ENCODE measurements at regions not wholly inside any gene's neighbourhood (a gene's known extent, or its start where the extent isn't known, plus 50 kb on each side); places are given as distances from the start of the nearest gene placed in this dataset.
"Not testable (repeated sequence)": the region's sequence is repeated elsewhere in the genome, so short reads cannot be mapped to it uniquely, and the experiment has no call there.

GRCh38 chr7:49091519-49091918, 167.2 kb downstream of the CDC14C start:
- no peak overlapping the region for H3K27ac ChIP-seq
- DNase-seq (ENCODE audit: low read depth, low spot score): no peak

GRCh38 chr7:49093218-49093617, 168.9 kb downstream of the CDC14C start:
- DNase-seq (ENCODE audit: low read depth, low spot score): no peak
- H3K9ac ChIP-seq (ENCODE audit: insufficient read length): no peak overlapping the region
- no peaks in the 10 kb centered on the region for H3K9me3 ChIP-seq (ENCODE audit: low read depth, low read length)
- H3K36me3 ChIP-seq (ENCODE audit: insufficient read depth, low read length): no peaks in the 10 kb centered on the region
- TF ChIP-seq POLR2AphosphoS5 (IDR thresholded peaks at IDR 0.05; ENCODE audit: borderline replicate concordance, low read depth, low read length): no peak
- TF ChIP-seq EZH2 (IDR thresholded peaks at IDR 0.05): no peak
- no peak for TF ChIP-seq FOXP2 (optimal IDR thresholded peaks at IDR 0.05; ENCODE audit: control extremely low read depth, extremely low read length, insufficient read depth)
- H3K4me3 ChIP-seq: no peak overlapping the region
- no peak overlapping the region for H3K27ac ChIP-seq

More at GRCh38 chr7:49091519-49091918, 167.2 kb downstream of the CDC14C start:
- Histone ChIP-seq H3K9me3 (ENCODE audit: low read depth, low read length) (no peaks in the 10 kb centered on the region), H3K36me3 (ENCODE audit: insufficient read depth, low read length) (no peaks in the 10 kb centered on the region), H3K4me3 (no peak overlapping the region), H3K9ac (ENCODE audit: insufficient read length) (no peak overlapping the region)
- TF ChIP-seq EZH2 (IDR thresholded peaks at IDR 0.05) (no peak), POLR2AphosphoS5 (IDR thresholded peaks at IDR 0.05; ENCODE audit: borderline replicate concordance, low read depth, low read length) (no peak), FOXP2 (optimal IDR thresholded peaks at IDR 0.05; ENCODE audit: control extremely low read depth, extremely low read length, insufficient read depth) (no peak)

- no peak for TF ChIP-seq POLR2AphosphoS5 (IDR thresholded peaks at IDR 0.05; ENCODE audit: borderline replicate concordance, low read depth, low read length)
- no peak for TF ChIP-seq EZH2 (IDR thresholded peaks at IDR 0.05)
- TF ChIP-seq FOXP2 (optimal IDR thresholded peaks at IDR 0.05; ENCODE audit: control extremely low read depth, extremely low read length, insufficient read depth): no peak
- no peak overlapping the region for H3K4me3 ChIP-seq
- H3K9me3 ChIP-seq (ENCODE audit: low read depth, low read length): no peaks in the 10 kb centered on the region
- no peak overlapping the region for H3K9ac ChIP-seq (ENCODE audit: insufficient read length)
- H3K27ac ChIP-seq: no peak overlapping the region
- no peaks in the 10 kb centered on the region for H3K36me3 ChIP-seq (ENCODE audit: insufficient read depth, low read length)
- no peak for DNase-seq (ENCODE audit: low read depth, low spot score)
These were observed 170.5 kb downstream of the CDC14C start for GRCh38 chr7:49094866-49095265.

- no peaks in the 10 kb centered on the region for H3K36me3 ChIP-seq (ENCODE audit: insufficient read depth, low read length)
- no peaks in the 10 kb centered on the region for H3K9me3 ChIP-seq (ENCODE audit: low read depth, low read length)
- no peak for TF ChIP-seq EZH2 (IDR thresholded peaks at IDR 0.05)
- TF ChIP-seq FOXP2 (optimal IDR thresholded peaks at IDR 0.05; ENCODE audit: control extremely low read depth, extremely low read length, insufficient read depth): no peak
- TF ChIP-seq POLR2AphosphoS5 (IDR thresholded peaks at IDR 0.05; ENCODE audit: borderline replicate concordance, low read depth, low read length): no peak
- no peak overlapping the region for H3K27ac ChIP-seq
- H3K4me3 ChIP-seq: no peak overlapping the region
- no peak overlapping the region for H3K9ac ChIP-seq (ENCODE audit: insufficient read length)
- DNase-seq (ENCODE audit: low read depth, low spot score): no peak
These were observed 175.4 kb downstream of the CDC14C start for GRCh38 chr7:49099587-49100326.

GRCh38 chr7:49100908-49101740, 176.8 kb downstream of the CDC14C start:
- not testable (repeated sequence) for H3K9ac ChIP-seq (ENCODE audit: insufficient read length); H3K36me3 ChIP-seq (ENCODE audit: insufficient read depth, low read length); H3K9me3 ChIP-seq (ENCODE audit: low read depth, low read length); DNase-seq (ENCODE audit: low read depth, low spot score); H3K4me3 ChIP-seq; H3K27ac ChIP-seq

GRCh38 chr7:49102411-49102810, 178.1 kb downstream of the CDC14C start:
- H3K9ac ChIP-seq (ENCODE audit: insufficient read length): no peak overlapping the region
- DNase-seq (ENCODE audit: low read depth, low spot score): no peak

GRCh38 chr7:49111706-49112105, 187.4 kb downstream of the CDC14C start:
- H3K27ac ChIP-seq: no peak overlapping the region
- no peak overlapping the region for H3K4me3 ChIP-seq
- H3K36me3 ChIP-seq (ENCODE audit: insufficient read depth, low read length): no peaks in the 10 kb centered on the region
- no peaks in the 10 kb centered on the region for H3K9me3 ChIP-seq (ENCODE audit: low read depth, low read length)
- no peak for TF ChIP-seq FOXP2 (optimal IDR thresholded peaks at IDR 0.05; ENCODE audit: control extremely low read depth, extremely low read length, insufficient read depth)
- no peak for TF ChIP-seq POLR2AphosphoS5 (IDR thresholded peaks at IDR 0.05; ENCODE audit: borderline replicate concordance, low read depth, low read length)
- no peak for TF ChIP-seq EZH2 (IDR thresholded peaks at IDR 0.05)
- no peak for DNase-seq (ENCODE audit: low read depth, low spot score)
- no peak overlapping the region for H3K9ac ChIP-seq (ENCODE audit: insufficient read length)

More at GRCh38 chr7:49102411-49102810, 178.1 kb downstream of the CDC14C start:
- Histone ChIP-seq H3K27ac (no peak overlapping the region), H3K36me3 (ENCODE audit: insufficient read depth, low read length) (no peaks in the 10 kb centered on the region), H3K9me3 (ENCODE audit: low read depth, low read length) (no peaks in the 10 kb centered on the region), H3K4me3 (no peak overlapping the region)
- TF ChIP-seq POLR2AphosphoS5 (IDR thresholded peaks at IDR 0.05; ENCODE audit: borderline replicate concordance, low read depth, low read length): no peak
- no peak for TF ChIP-seq FOXP2 (optimal IDR thresholded peaks at IDR 0.05; ENCODE audit: control extremely low read depth, extremely low read length, insufficient read depth)
- TF ChIP-seq EZH2 (IDR thresholded peaks at IDR 0.05): no peak

- TF ChIP-seq EZH2 (IDR thresholded peaks at IDR 0.05) (no peak), FOXP2 (optimal IDR thresholded peaks at IDR 0.05; ENCODE audit: control extremely low read depth, extremely low read length, insufficient read depth) (no peak), POLR2AphosphoS5 (IDR thresholded peaks at IDR 0.05; ENCODE audit: borderline replicate concordance, low read depth, low read length) (no peak)
- Histone ChIP-seq H3K4me3 (no peak overlapping the region), H3K9me3 (ENCODE audit: low read depth, low read length) (no peaks in the 10 kb centered on the region), H3K27ac (no peak overlapping the region), H3K36me3 (ENCODE audit: insufficient read depth, low read length) (no peaks in the 10 kb centered on the region), H3K9ac (ENCODE audit: insufficient read length) (no peak overlapping the region)
- DNase-seq (ENCODE audit: low read depth, low spot score): no peak
These were observed 187.9 kb downstream of the CDC14C start for GRCh38 chr7:49112222-49112621.
